GM21367 (cell line): ENCODE measurements at regions not wholly inside any gene's neighbourhood (a gene's known extent, or its start where the extent isn't known, plus 50 kb on each side); places are given as distances from the start of the nearest gene placed in this dataset.

Source experiments
- ATAC-seq: cut with Tn5 transposase; IDR thresholded peaks from one replicate; pipeline ENCODE4 v1.9.1; 2021; ENCODE audit not compliant: unreplicated experiment

DNA sequence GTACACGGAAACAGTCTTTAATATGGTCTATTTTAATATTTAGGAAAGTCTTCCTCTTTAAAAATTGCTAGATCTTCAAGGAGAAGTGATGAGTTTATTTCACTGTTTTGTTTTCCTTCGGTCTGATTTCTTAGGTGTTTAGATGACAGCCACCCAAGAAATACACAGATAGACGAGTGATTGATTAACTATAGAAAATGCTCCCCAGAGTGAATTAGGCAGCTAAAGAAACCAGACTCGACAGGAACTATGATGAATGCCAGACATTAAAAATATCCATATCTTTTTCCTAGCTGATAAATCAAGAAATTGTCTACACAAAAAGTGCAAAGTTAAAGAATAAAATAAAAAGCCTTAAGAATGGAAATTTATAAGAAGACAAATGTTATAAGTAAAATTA lies 888.7 kb upstream of the CNTNAP5 start:
- ATAC-seq = no peak

- ATAC-seq = no peak
Measured at GRCh38 chr2:123144082-123144481, 881.0 kb upstream of the CNTNAP5 start.

DNA sequence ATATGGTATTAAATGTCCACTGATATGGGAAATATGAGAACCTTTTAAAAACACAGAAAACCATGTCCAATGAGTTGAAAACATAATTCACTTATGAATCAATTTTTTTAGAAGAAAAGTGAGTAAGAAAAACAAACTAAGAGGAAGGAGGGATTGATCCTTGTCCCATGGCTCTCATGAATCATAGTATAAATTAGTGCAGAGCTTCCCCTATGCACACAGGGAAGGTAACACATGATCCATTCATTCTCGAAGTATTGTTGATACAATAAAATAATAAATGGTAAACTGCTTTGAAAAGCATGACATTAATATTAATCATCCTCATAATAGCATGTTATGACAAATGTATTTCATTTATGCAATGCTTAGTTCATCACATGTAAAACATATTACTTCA lies 872.0 kb upstream of the CNTNAP5 start:
- no peak for ATAC-seq

DNA sequence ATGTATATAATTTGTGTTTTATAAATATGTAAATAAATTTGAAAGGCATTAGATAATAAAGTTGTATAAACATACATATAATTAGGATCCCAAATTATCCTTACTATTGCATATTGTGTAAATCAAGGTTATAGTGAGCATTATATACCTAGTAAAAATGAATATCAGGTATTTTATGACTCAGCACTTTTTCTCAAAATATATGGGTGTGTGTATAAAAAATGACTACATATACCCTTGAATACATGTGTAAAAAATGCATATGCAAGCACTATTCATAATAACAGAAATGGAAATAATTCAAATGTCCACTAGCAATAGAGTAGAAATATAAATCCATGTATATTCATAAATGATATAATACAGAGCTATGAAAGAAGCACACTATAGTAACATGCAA lies 870.9 kb upstream of the CNTNAP5 start:
- no peak for ATAC-seq

DNA sequence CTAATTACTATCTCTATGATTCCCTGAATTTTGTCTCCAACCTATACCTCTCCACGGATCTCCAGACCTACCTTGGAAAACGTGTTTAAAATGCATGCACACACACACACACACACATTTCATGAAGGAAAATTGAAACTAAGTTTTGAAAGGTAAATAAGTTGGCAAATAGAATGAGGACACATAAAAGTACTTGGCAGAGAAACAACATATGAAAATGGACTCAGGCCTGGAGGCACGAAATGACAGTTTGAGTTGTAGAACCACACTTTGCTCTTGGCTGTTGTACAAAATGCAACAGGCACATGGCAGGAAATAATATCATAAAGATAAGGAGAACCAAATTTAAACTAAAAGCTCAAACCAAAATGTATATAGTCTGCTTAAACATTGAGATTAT lies 868.1 kb upstream of the CNTNAP5 start:
- ATAC-seq = no peak

DNA sequence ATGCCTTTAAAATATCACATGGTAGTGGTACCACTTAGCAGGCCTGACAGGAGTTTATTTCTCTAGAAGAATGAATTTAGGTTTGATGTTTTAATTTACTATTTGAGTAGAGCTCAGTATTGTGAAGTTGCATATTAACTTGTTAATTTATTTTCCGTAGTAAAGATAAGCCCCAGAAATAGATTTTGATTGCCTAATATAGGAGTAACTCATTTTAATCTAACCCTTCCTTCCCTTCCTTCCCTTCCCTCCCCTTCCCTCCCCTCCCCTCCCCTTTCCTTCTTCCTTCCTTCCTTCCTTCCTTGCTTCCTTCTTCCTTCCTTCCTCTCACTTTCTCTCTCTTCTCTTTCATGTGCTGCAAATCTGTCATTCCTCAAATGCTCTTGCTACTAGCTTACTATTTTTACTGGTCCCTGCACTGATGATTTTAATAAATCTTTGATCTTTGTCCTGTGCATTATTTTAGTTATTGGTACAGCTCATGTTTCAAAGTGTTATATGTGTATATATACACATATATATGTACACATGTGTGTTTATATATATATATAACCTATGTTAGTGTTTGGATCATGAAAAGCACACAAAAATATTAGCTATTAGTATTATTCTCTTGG lies 862.6 kb upstream of the CNTNAP5 start:
- ATAC-seq = no peak

DNA sequence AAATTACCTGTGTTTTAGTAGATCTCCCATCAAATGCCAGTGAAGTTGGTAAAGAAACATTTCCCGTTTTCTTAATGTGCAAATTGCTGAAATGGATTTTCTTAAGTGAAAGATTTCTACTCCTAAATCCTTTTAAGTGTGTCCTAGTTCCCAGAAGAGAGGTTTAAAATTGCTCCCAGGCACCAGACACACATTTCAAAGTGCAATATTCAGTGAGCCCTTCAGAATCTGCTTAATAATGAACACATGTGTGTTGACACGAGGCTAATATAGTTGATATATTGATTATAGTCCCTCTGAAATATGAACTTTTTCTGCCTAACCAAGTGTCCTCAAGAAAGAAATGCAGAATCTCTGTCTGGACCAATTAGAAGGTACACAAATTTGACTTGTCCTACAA lies 861.7 kb upstream of the CNTNAP5 start:
- no peak for ATAC-seq

DNA sequence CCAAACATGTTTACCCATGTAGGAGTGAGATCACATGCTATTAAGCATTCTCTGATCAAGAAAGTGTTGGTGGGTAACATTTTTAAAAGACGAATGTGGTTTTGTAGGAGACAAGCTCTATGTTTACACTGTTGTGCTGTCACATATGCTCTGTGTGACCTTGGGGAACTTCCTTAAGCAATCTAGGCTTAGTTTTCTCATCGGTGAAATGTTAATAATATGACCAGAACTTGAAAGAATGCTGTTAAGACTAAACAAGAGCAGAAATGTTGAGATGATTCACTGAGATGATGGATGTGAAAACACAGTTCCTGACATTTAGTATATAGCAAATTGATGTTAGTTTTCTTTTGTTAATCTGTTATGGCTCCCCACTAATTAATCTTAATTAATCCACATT lies 860.9 kb upstream of the CNTNAP5 start:
- no peak for ATAC-seq

GRCh38 chr2:123165616-123166015 lies 859.5 kb upstream of the CNTNAP5 start:
- ATAC-seq = no peak

DNA sequence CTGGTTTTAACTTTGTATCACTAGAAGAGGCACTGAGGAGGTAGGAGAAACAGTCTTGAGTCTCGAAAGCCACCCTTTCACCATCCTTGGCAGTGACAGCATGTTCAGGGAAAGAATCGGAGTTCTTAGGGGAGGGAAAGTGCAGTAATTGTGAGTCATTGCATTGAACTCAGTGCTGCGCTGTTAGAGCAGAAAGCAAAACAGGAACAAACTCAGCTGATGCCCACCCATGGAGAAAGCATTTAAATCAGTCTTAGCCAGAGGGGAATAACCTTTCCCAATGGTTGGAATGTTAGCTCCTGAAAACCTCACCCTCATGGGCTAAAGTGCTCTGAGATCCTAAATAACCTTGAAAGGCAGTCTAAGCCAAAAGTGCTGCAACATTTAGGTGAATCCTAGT lies 845.6 kb upstream of the CNTNAP5 start:
- no peak for ATAC-seq

DNA sequence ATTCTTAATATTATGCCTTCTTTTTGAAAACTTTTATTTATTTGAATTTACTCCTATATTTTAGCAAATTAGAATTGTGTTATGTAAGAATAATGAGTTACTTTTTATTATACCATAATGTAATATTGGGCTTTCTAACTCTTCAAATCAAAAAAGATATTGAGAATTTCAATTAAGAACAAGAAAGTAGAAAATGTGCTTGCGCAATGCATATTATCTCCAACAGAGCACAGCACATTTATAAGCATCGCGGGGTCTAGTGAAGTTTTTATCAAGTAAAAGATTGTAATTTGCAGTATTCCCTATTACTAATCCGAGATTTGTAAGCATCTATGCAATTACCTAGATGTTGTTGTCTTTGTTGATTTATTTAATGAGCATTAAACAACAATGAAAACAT lies 829.1 kb upstream of the CNTNAP5 start:
- no peak for ATAC-seq

DNA sequence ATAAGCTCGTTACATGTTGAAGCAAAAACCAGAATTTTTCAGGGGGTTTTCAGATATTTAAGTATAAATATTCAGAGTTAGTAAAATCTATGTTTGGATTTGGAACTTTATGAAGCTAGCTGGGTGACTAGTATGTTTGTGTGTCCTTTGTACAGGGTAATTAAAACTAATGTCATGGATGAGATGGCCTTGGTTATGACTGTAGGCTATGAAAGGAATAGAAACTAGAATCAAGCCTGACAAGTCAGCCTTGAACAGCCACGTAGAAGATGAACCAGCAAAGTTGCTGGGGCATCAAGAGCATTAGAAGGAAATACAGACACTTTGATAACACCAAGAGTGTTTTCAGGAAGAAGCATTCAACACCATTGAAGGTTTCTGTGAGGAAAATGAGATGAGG lies 825.1 kb upstream of the CNTNAP5 start:
- ATAC-seq = no peak

GRCh38 chr2:123207245-123207644 lies 817.8 kb upstream of the CNTNAP5 start:
- no peak for ATAC-seq

- no peak for ATAC-seq
Measured at GRCh38 chr2:123209202-123209601, 815.9 kb upstream of the CNTNAP5 start.

GRCh38 chr2:123211181-123211580 lies 813.9 kb upstream of the CNTNAP5 start:
- no peak for ATAC-seq

DNA sequence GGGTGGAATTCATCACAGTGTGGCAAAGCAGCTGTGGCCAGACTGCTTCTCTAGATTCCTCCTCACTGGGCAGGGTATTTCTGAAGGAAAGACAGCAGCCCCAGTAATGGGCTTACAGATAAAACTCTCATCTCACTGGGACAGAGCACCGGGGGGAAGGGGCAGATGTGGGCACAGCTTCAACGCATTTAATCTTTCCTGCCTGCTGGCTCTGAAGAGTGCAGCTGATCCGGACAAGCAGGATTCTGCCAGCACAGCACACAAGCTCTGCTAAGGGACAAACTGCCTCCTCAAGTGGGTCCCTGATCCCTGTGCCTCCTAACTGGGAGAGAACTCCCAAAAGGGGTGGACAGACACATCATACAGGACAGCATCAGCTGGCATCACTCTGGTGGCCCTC lies 779.9 kb upstream of the CNTNAP5 start:
- ATAC-seq = no peak

GRCh38 chr2:123258877-123259539 lies 766.1 kb upstream of the CNTNAP5 start:
- ATAC-seq = no peak

GRCh38 chr2:123262856-123263255 lies 762.2 kb upstream of the CNTNAP5 start:
- no peak for ATAC-seq

DNA sequence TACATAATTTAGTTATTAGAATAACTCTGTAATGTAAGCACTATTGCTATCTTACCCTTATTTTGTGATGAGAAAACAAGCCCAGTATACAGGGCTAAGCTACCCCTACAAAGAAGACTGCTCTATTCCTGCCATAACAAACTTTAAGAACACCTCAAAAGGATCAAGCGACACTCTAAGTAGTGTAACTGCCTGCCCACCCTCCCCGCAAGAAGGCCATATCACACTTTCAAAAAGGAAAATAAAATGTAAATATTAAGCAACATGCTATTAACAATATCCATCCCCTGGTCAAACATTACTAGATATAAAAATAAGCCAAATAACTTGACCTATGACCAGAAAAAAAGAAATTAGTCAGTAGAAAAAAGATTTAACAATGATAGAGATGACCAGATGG lies 741.7 kb upstream of the CNTNAP5 start:
- no peak for ATAC-seq

GRCh38 chr2:123303731-123304130 lies 721.4 kb upstream of the CNTNAP5 start:
- ATAC-seq = no peak
